ENCODE measurements at regions not wholly inside any gene's neighbourhood (a gene's known extent, or its start where the extent isn't known, plus 50 kb on each side); places are given as distances from the start of the nearest gene placed in this dataset.

GRCh38 chr1:209224886-209225285 is 358.6 kb upstream of the CAMK1G start:
- TF ChIP-seq CTCF (conservative IDR thresholded peaks at IDR 0.05; ENCODE audit: low read length) (no peak), EZH2phosphoT487 (IDR thresholded peaks at IDR 0.05; ENCODE audit: borderline replicate concordance) (no peak)

Data from Loucy (cell line).